Nephron progenitor cell (in vitro differentiated cells): ENCODE measurements at regions not wholly inside any gene's neighbourhood (a gene's known extent, or its start where the extent isn't known, plus 50 kb on each side); places are given as distances from the start of the nearest gene placed in this dataset.

Source experiments
- DNase-seq: peaks from one replicate; pipeline ENCODE4 v3.0.0; 2021
- H3K27ac Mint-ChIP-seq: 2 replicates; pipeline ENCODE4 v1.8.0; 2021; ENCODE audit warnings: mild to moderate bottlenecking, moderate library complexity, mixed read lengths
- H3K27me3 Mint-ChIP-seq: 2 replicates; pipeline ENCODE4 v1.8.0; 2021; ENCODE audit warnings: mild to moderate bottlenecking, low read depth, mixed read lengths; ENCODE audit not compliant: poor library complexity
- H3K36me3 Mint-ChIP-seq: 2 replicates; pipeline ENCODE4 v1.8.0; 2021; ENCODE audit warnings: low read depth, mixed read lengths
- H3K4me1 Mint-ChIP-seq: 2 replicates; pipeline ENCODE4 v1.8.0; 2021; ENCODE audit warnings: mixed read lengths
- H3K4me3 Mint-ChIP-seq: 2 replicates; pipeline ENCODE4 v1.8.0; 2021; ENCODE audit warnings: mild to moderate bottlenecking, moderate library complexity, mixed read lengths
- H3K9me3 Mint-ChIP-seq: 2 replicates; pipeline ENCODE4 v1.8.0; 2021; ENCODE audit warnings: mild to moderate bottlenecking, moderate library complexity, mixed read lengths
- CTCF ChIP-seq: fragments of 200-600 bp; sonication (generic); IDR thresholded peaks from 2 replicates; pipeline ENCODE4 v1.5.0; 2021; ENCODE audit warnings: antibody characterized with exemption

DNA sequence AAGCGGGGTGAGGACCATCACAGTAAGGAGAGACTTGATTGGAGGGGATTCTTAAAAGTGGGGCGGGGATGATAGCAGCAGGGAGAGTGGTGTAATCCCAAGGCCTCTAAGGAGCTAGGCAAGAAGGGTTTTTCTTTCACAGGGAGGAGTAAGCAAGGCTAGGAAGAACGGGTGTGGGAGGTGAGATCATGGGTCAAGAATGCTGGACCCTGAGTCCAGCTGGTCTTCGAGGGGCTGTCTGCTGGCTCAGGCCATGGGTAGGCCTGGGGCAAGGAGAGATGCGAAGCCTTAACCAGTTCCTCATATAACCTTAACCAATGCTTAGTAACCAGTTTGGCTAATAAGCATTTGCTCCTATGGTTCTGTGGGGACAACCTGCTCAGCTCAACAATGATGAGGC, 599.1 kb downstream of the NPHP4 start:
- no peak for DNase-seq
- Mint-ChIP-seq H3K27ac (no peak overlapping the region), H3K27me3 (peaks cover 5% of the 10 kb centered on the region), H3K4me3 (no peak overlapping the region), H3K9me3 (no peaks in the 10 kb centered on the region), H3K36me3 (no peaks in the 10 kb centered on the region), H3K4me1 (no peaks in the 10 kb centered on the region)
- TF ChIP-seq CTCF, result no peak

DNA sequence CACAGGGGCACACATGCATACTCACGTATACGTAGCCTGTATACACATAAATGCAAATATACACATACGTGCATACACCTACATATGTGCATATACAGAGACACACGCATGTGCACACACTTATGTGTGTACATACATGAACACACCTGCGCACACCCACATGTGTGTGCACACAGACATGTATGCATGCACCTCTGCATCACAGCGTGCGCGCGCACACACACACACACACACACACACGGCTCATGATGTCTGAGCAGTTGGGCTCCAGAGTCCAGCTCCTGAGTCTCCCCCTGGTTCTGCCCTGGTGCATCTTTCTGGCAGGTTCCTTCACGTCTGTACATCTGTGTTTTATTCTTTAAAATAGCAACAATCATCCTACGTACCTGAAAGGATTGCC, 600.5 kb downstream of the NPHP4 start:
- Mint-ChIP-seq H3K4me3 (no peak overlapping the region), H3K27me3 (peaks cover 5% of the 10 kb centered on the region), H3K27ac (no peak overlapping the region), H3K9me3 (no peaks in the 10 kb centered on the region), H3K4me1 (no peaks in the 10 kb centered on the region), H3K36me3 (no peaks in the 10 kb centered on the region)
- no peak for DNase-seq
- no peak for TF ChIP-seq CTCF

DNA sequence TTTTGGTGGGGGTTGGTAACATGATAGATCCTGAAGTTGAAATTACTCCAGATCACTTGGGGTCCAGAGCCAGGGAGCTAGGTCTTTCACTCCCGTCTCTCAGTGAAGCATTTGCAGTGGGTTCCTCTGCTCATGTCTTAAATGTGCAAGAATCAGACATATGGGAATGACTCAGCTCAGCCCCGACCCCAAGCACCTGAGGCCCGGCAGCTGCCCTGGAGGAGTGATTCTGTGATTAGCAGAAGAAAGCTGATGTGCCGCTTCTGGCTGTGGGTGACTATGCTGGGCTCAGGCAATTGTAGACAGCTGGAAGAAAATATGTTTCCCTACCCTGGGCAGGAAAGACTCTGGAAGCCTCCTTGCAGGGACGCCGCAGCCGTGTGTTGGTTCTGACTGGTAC, 601.7 kb downstream of the NPHP4 start:
- H3K4me3 Mint-ChIP-seq, result no peak overlapping the region
- DNase-seq, result no peak
- TF ChIP-seq CTCF, result no peak
- no peaks in the 10 kb centered on the region for H3K4me1 Mint-ChIP-seq
- no peak overlapping the region for H3K27ac Mint-ChIP-seq
- no peaks in the 10 kb centered on the region for H3K36me3 Mint-ChIP-seq
- H3K9me3 Mint-ChIP-seq, result no peaks in the 10 kb centered on the region
- peaks cover 5% of the 10 kb centered on the region for H3K27me3 Mint-ChIP-seq

DNA sequence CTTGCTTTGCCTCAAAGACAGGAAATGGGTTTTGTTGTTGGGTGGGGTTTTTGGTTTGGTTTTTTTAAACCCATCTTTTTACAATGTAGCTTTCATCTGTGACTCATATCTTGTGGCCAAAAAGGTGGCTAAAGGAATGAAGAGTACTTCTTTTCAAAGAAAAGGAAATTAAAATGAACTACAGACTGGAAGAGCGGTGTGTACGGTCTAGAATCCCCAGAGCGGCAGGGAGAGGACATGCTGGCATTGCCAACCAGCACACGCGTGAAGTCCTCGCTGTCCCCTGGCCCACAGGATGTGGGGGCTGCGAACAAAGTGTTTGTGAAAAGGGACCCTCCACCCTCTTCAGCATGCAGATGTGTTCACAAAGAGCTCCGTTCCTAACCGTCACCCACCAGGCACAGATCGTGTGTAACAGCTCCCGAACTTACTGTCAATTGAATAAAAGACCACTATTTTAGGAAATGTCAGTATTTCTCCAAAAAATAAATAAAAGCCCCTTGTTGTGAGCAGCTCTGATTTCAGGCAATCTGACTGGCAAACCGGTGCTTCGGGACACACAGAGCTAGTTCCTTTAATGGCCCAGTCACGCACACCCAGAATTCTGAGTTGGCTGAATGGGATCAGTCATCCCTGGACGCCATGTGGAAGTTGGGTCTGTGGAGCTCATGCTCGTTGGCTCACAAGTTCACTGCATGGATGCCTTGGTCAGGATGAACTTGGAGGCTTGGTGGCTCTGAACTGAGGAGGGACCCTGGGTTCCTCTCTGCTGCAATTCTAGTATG, 602.9 kb downstream of the NPHP4 start:
- no peak for TF ChIP-seq CTCF
- no peaks in the 10 kb centered on the region for H3K4me1 Mint-ChIP-seq
- H3K27me3 Mint-ChIP-seq, result peaks cover 5% of the 10 kb centered on the region
- H3K27ac Mint-ChIP-seq, result no peak overlapping the region
- no peak for DNase-seq
- no peaks in the 10 kb centered on the region for H3K9me3 Mint-ChIP-seq
- H3K36me3 Mint-ChIP-seq, result no peaks in the 10 kb centered on the region
- no peak overlapping the region for H3K4me3 Mint-ChIP-seq

DNA sequence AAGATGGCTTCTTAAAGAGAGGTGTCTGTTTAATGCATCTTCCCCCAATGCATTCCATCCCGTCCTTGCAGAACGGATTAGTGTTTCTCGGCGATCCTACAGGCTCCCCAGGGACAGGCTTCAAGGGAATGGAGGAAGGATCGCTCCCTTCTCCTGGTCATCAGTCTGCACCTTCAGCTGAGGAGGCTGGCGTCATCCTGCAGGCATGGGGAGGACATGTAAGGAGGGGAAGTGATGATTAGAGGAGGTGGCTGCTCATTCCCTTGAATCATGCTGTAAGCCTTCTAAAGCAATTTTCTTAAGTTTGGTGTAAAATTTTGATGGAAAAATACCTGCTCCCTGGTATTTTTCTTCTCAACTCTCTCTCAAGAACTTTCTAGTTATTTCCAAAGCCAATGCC, 603.6 kb downstream of the NPHP4 start:
- no peak for TF ChIP-seq CTCF
- H3K4me1 Mint-ChIP-seq, result no peaks in the 10 kb centered on the region
- no peak overlapping the region for H3K4me3 Mint-ChIP-seq
- H3K36me3 Mint-ChIP-seq, result no peaks in the 10 kb centered on the region
- no peak for DNase-seq
- no peaks in the 10 kb centered on the region for H3K9me3 Mint-ChIP-seq
- no peak overlapping the region for H3K27ac Mint-ChIP-seq
- peaks cover 5% of the 10 kb centered on the region for H3K27me3 Mint-ChIP-seq

DNA sequence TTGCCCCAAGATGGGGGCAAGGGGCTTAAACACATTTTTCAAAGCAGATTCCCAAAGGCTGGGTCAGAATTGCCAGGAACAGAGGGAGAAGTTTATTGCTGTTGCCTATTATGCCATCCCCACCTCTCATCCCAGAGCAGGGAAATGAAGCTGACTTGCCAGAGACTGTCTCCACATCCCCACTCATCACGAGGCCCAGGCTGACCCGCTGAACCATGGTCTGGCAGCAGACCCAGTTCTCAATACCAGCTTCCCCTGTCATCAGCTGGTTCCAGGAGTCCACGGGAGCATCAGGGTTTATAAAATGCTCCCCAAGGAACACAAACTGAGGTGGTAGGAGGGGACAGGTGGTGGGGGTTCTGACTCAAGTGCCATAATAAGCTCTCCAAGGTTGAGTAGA, 605.9 kb downstream of the NPHP4 start:
- Mint-ChIP-seq H3K4me1 (no peaks in the 10 kb centered on the region), H3K27ac (no peak overlapping the region), H3K9me3 (no peaks in the 10 kb centered on the region), H3K4me3 (no peak overlapping the region), H3K27me3 (peaks cover 5% of the 10 kb centered on the region), H3K36me3 (no peaks in the 10 kb centered on the region)
- no peak for DNase-seq
- TF ChIP-seq CTCF, result no peak
